ENCODE measurements at regions not wholly inside any gene's neighbourhood (a gene's known extent, or its start where the extent isn't known, plus 50 kb on each side); places are given as distances from the start of the nearest gene placed in this dataset.

DNA sequence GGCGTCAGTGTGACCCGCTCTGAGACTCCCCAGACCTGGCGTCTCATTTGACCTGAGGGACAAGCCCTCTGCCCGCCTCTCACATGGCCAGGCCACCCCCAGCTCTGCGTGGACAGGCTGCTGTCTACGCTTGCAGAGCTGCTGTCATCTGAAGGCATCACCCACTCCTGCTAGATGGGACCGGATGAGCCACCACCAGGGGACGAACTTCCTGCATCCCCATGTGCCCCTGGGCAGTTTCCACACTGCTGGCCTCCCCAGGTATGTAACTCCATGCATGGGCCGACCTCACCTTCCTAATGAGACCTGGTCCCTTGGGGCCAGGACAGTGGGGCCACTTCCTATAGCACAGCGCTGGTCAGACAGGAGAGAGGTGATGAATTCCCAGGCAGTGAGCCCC is 121.5 kb downstream of the PSMG1 start:
- peaks cover 0 to 6% (median 0%) of the 10 kb centered on the region in 8 donors for H3K9me3 ChIP-seq
- H3K4me1 ChIP-seq, result peaks cover 0 to 9% (median 3%) of the 10 kb centered on the region in 6 donors
- no peak overlapping the region for H3K27ac ChIP-seq
- TF ChIP-seq, protein P1, sequence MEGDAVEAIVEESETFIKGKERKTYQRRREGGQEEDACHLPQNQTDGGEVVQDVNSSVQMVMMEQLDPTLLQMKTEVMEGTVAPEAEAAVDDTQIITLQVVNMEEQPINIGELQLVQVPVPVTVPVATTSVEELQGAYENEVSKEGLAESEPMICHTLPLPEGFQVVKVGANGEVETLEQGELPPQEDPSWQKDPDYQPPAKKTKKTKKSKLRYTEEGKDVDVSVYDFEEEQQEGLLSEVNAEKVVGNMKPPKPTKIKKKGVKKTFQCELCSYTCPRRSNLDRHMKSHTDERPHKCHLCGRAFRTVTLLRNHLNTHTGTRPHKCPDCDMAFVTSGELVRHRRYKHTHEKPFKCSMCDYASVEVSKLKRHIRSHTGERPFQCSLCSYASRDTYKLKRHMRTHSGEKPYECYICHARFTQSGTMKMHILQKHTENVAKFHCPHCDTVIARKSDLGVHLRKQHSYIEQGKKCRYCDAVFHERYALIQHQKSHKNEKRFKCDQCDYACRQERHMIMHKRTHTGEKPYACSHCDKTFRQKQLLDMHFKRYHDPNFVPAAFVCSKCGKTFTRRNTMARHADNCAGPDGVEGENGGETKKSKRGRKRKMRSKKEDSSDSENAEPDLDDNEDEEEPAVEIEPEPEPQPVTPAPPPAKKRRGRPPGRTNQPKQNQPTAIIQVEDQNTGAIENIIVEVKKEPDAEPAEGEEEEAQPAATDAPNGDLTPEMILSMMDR (IDR thresholded peaks at IDR 0.05 in 8 of 11, conservative IDR thresholded peaks at IDR 0.05 in 3 of 11), result no peak
- no peak for TF ChIP-seq POLR2AphosphoS5 (IDR thresholded peaks at IDR 0.05)
- TF ChIP-seq POLR2A (IDR thresholded peaks at IDR 0.05), result no peak
- intact Hi-C loops (cut with DNase I; ENCODE audit: low total_unique reads), result no loop called here
- H3K4me3 ChIP-seq, result no peak overlapping the region
- H3K36me3 ChIP-seq, result no peaks in the 10 kb centered on the region
- no peaks in the 10 kb centered on the region for H3K27me3 ChIP-seq (replicated peaks in 1 of 7)
- DNase-seq, result no peak
- WGBS, 5 donors, result 92 to 98% (median 95%) methylated on average over 5 to 10 of the region's 10 CpGs

GRCh38 chr21:39060485-39061083 is 122.7 kb downstream of the PSMG1 start:
- peaks cover 0 to 16% (median 8%) of the 10 kb centered on the region in 6 donors for H3K4me1 ChIP-seq
- TF ChIP-seq POLR2AphosphoS5 (IDR thresholded peaks at IDR 0.05) (no peak), POLR2A (IDR thresholded peaks at IDR 0.05) (no peak)
- TF ChIP-seq, protein P1 (IDR thresholded peaks at IDR 0.05 in 8 of 11, conservative IDR thresholded peaks at IDR 0.05 in 3 of 11), result no peak
- WGBS, 5 donors, result 82 to 90% (median 88%) methylated on average over 9 of the region's 9 CpGs
- intact Hi-C loops (cut with DNase I; ENCODE audit: low total_unique reads), result no loop called here
- H3K27me3 ChIP-seq (replicated peaks in 1 of 7), result no peaks in the 10 kb centered on the region
- H3K27ac ChIP-seq, result no peak overlapping the region
- H3K9me3 ChIP-seq, result peaks cover 0 to 6% (median 0%) of the 10 kb centered on the region in 8 donors
- H3K4me3 ChIP-seq, result no peak overlapping the region
- DNase-seq, result no peak
- H3K36me3 ChIP-seq, result no peaks in the 10 kb centered on the region

DNA sequence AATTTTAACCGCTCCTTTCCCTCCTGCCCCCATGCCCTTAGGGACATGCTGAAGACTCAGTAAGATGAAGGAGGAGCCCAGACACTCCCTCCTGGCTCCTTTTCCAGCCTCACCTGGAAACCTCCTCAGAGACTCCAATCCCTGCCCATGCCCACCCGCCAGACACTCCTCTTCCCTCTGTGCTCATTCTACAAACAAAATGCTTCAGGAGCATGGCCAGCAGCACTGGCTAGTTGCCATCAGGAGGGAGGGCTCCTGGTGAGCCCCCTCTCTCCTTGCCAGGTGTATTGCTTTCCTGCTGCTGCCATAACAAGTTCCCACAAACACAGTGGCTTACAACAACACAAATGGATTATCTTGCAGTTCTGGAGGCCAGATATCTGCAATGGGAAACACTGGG is 126.1 kb downstream of the PSMG1 start:
- no peaks in the 10 kb centered on the region for H3K36me3 ChIP-seq
- H3K9me3 ChIP-seq, result no peaks in the 10 kb centered on the region
- WGBS, 5 donors, result 85 to 100% (median 90%) methylated on average over 2 of the region's 2 CpGs
- intact Hi-C loops (cut with DNase I; ENCODE audit: low total_unique reads), result no loop called here
- no peak overlapping the region for H3K4me3 ChIP-seq
- TF ChIP-seq POLR2AphosphoS5 (IDR thresholded peaks at IDR 0.05), result no peak
- H3K4me1 ChIP-seq, result peaks cover 0 to 24% (median 9%) of the 10 kb centered on the region in 6 donors
- no peak overlapping the region for H3K27ac ChIP-seq
- H3K27me3 ChIP-seq (replicated peaks in 1 of 7), result no peaks in the 10 kb centered on the region
- DNase-seq, result no peak

DNA sequence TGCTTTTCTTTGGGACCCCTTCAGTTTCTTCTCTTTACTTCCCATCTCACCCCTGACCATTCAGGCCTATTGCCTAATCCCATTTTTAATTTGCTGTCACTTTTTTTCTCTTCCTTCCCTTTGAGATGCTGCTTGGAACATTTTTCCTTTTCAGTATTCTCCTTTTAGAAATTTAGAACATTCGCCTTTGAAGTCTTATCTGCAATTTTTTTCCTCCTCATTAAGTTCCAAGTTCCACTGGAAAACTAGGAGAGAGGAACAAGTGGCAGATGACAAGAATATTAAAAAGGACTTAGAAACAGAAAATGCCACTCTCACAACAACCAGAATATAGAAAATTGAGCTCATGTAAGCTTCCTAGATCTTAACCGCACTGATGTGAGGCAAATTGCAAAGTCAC is 126.6 kb downstream of the PSMG1 start:
- Histone ChIP-seq H3K27ac (peak overlapping the region in 2 of 8 donors; percentile 78 to 85), H3K36me3 (no peaks in the 10 kb centered on the region), H3K4me3 (no peak overlapping the region), H3K9me3 (no peaks in the 10 kb centered on the region), H3K4me1 (peaks cover 0 to 24% (median 9%) of the 10 kb centered on the region in 6 donors), H3K27me3 (replicated peaks in 1 of 7) (no peaks in the 10 kb centered on the region)
- intact Hi-C loops (cut with DNase I; ENCODE audit: low total_unique reads), result no loop called here
- WGBS, 5 donors, result 60 to 93% (median 77%) methylated on average over 2 of the region's 2 CpGs
- TF ChIP-seq, protein P1 (IDR thresholded peaks at IDR 0.05 in 8 of 11, conservative IDR thresholded peaks at IDR 0.05 in 3 of 11), result no peak
- TF ChIP-seq POLR2AphosphoS5 (IDR thresholded peaks at IDR 0.05) (no peak), POLR2A (IDR thresholded peaks at IDR 0.05) (no peak)
- DNase-seq, result no peak
